Retinal pigment epithelial cell (primary cell): ENCODE measurements at regions not wholly inside any gene's neighbourhood (a gene's known extent, or its start where the extent isn't known, plus 50 kb on each side); places are given as distances from the start of the nearest gene placed in this dataset.

Source experiments
- DNase-seq: peaks from one replicate; pipeline ENCODE4 v3.0.0-alpha.2; 2010; ENCODE audit warnings: low read depth
- H3K4me3 ChIP-seq: 2 replicates; pipeline ENCODE4 v1.5.1; 2011; ENCODE audit warnings: mild to moderate bottlenecking, low read length, control low read depth, moderate library complexity
- CTCF ChIP-seq: conservative IDR thresholded peaks from 2 replicates; pipeline ENCODE4 v1.5.1; 2011; ENCODE audit warnings: low read depth, low read length, control low read depth, inconsistent platforms

GRCh38 chr16:14002416-14002990, 68.6 kb upstream of the MRTFB start:
- H3K4me3 ChIP-seq = no peak overlapping the region
- TF ChIP-seq CTCF = no peak

GRCh38 chr16:14003074-14003570, 68.0 kb upstream of the MRTFB start:
- peak overlapping the region; percentile 19 for H3K4me3 ChIP-seq

More at GRCh38 chr16:14002416-14002990, 68.6 kb upstream of the MRTFB start:
- DNase-seq = no peak

GRCh38 chr16:14004031-14004728, 66.9 kb upstream of the MRTFB start:
- no peak for DNase-seq
- no peak overlapping the region for H3K4me3 ChIP-seq
- TF ChIP-seq CTCF = no peak

More at GRCh38 chr16:14003074-14003570, 68.0 kb upstream of the MRTFB start:
- TF ChIP-seq CTCF = no peak
- DNase-seq = no peak

- no peak overlapping the region for H3K4me3 ChIP-seq
- no peak for DNase-seq
- TF ChIP-seq CTCF = no peak
Observed at GRCh38 chr16:14004729-14005315, 66.3 kb upstream of the MRTFB start.

GRCh38 chr16:14005335-14005734, 65.8 kb upstream of the MRTFB start:
- TF ChIP-seq CTCF = no peak
- DNase-seq = no peak
- H3K4me3 ChIP-seq = no peak overlapping the region

- DNase-seq = no peak
- H3K4me3 ChIP-seq = no peak overlapping the region
- TF ChIP-seq CTCF = no peak
Observed at GRCh38 chr16:14007450-14007849, 63.7 kb upstream of the MRTFB start.

- no peak for DNase-seq
- H3K4me3 ChIP-seq = no peak overlapping the region
- TF ChIP-seq CTCF = no peak
Observed at GRCh38 chr16:14011001-14011400, 60.1 kb upstream of the MRTFB start.
